ENCODE measurements at regions not wholly inside any gene's neighbourhood (a gene's known extent, or its start where the extent isn't known, plus 50 kb on each side); places are given as distances from the start of the nearest gene placed in this dataset.

- no peak for DNase-seq (ENCODE audit: low read depth, low spot score)
- H3K4me3 ChIP-seq (ENCODE audit: low read depth, low read length): no peak overlapping the region
- TF ChIP-seq, protein P1, sequence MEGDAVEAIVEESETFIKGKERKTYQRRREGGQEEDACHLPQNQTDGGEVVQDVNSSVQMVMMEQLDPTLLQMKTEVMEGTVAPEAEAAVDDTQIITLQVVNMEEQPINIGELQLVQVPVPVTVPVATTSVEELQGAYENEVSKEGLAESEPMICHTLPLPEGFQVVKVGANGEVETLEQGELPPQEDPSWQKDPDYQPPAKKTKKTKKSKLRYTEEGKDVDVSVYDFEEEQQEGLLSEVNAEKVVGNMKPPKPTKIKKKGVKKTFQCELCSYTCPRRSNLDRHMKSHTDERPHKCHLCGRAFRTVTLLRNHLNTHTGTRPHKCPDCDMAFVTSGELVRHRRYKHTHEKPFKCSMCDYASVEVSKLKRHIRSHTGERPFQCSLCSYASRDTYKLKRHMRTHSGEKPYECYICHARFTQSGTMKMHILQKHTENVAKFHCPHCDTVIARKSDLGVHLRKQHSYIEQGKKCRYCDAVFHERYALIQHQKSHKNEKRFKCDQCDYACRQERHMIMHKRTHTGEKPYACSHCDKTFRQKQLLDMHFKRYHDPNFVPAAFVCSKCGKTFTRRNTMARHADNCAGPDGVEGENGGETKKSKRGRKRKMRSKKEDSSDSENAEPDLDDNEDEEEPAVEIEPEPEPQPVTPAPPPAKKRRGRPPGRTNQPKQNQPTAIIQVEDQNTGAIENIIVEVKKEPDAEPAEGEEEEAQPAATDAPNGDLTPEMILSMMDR (IDR thresholded peaks at IDR 0.05; ENCODE audit: low read depth, low read length): no peak
- in situ Hi-C loops (cut with HindIII; ENCODE audit: low sequenced_read_pairs): no loop called here
These were observed 608.3 kb downstream of the GALR1 start for GRCh38 chr18:77857678-77858655.

GRCh38 chr18:77859634-77860033, 610.0 kb downstream of the GALR1 start:
- in situ Hi-C loops (cut with HindIII; ENCODE audit: low sequenced_read_pairs): no loop called here

GRCh38 chr18:77862066-77862757, 612.6 kb downstream of the GALR1 start:
- TF ChIP-seq, protein P1 (IDR thresholded peaks at IDR 0.05; ENCODE audit: low read depth, low read length): no peak
- H3K4me3 ChIP-seq (ENCODE audit: low read depth, low read length): no peak overlapping the region
- DNase-seq (ENCODE audit: low read depth, low spot score): no peak
- in situ Hi-C loops (cut with HindIII; ENCODE audit: low sequenced_read_pairs): no loop called here

More at GRCh38 chr18:77859634-77860033, 610.0 kb downstream of the GALR1 start:
- no peak for DNase-seq (ENCODE audit: low read depth, low spot score)
- no peak overlapping the region for H3K4me3 ChIP-seq (ENCODE audit: low read depth, low read length)
- TF ChIP-seq, protein P1 (IDR thresholded peaks at IDR 0.05; ENCODE audit: low read depth, low read length): no peak

- no peak for DNase-seq (ENCODE audit: low read depth, low spot score)
- TF ChIP-seq, protein P1 (IDR thresholded peaks at IDR 0.05; ENCODE audit: low read depth, low read length): no peak
- in situ Hi-C loops (cut with HindIII; ENCODE audit: low sequenced_read_pairs): no loop called here
- H3K4me3 ChIP-seq (ENCODE audit: low read depth, low read length): no peak overlapping the region
These were observed 616.2 kb downstream of the GALR1 start for GRCh38 chr18:77865853-77866252.

GRCh38 chr18:77866351-77866750, 616.7 kb downstream of the GALR1 start:
- TF ChIP-seq, protein P1 (IDR thresholded peaks at IDR 0.05; ENCODE audit: low read depth, low read length): no peak
- no peak overlapping the region for H3K4me3 ChIP-seq (ENCODE audit: low read depth, low read length)
- in situ Hi-C loops (cut with HindIII; ENCODE audit: low sequenced_read_pairs): no loop called here
- DNase-seq (ENCODE audit: low read depth, low spot score): no peak

GRCh38 chr18:77870199-77870598, 620.6 kb downstream of the GALR1 start:
- in situ Hi-C loops (cut with HindIII; ENCODE audit: low sequenced_read_pairs): no loop called here
- H3K4me3 ChIP-seq (ENCODE audit: low read depth, low read length): no peak overlapping the region
- DNase-seq (ENCODE audit: low read depth, low spot score): no peak
- TF ChIP-seq, protein P1 (IDR thresholded peaks at IDR 0.05; ENCODE audit: low read depth, low read length): no peak

Measured in astrocyte of the spinal cord (primary cell).